HFFc6 (cell line): ENCODE measurements at regions not wholly inside any gene's neighbourhood (a gene's known extent, or its start where the extent isn't known, plus 50 kb on each side); places are given as distances from the start of the nearest gene placed in this dataset.
A peak's percentile ranks its signal among the peaks of the same experiment; 100 is the strongest.

ENCODE experiments used
- DNase-seq: peaks from one replicate; pipeline ENCODE4 v3.0.0-alpha.2; 2018
- H3K27ac Mint-ChIP-seq: 2 replicates; pipeline ENCODE4 v1.8.0; 2020; ENCODE audit warnings: mild to moderate bottlenecking, mixed read lengths
- H3K27me3 Mint-ChIP-seq: 2 replicates; pipeline ENCODE4 v1.8.0; 2021; ENCODE audit warnings: mild to moderate bottlenecking, moderate library complexity, mixed read lengths; ENCODE audit not compliant: insufficient read depth
- H3K36me3 Mint-ChIP-seq: 2 replicates; pipeline ENCODE4 v1.8.0; 2021; ENCODE audit warnings: low read depth, mixed read lengths
- H3K4me1 Mint-ChIP-seq: 2 replicates; pipeline ENCODE4 v1.8.0; 2020; ENCODE audit warnings: low read depth, mixed read lengths
- H3K4me3 Mint-ChIP-seq: 2 replicates; pipeline ENCODE4 v1.8.0; 2020; ENCODE audit warnings: mild to moderate bottlenecking, moderate library complexity, mixed read lengths
- H3K9me3 Mint-ChIP-seq: 2 replicates; pipeline ENCODE4 v1.8.0; 2020; ENCODE audit warnings: mild to moderate bottlenecking, mixed read lengths
- TF ChIP-seq, protein P1 (sequence below): fragments of 200-600 bp; sonication (generic); IDR thresholded peaks from 2 replicates; pipeline ENCODE4 v1.5.0; 2021; ENCODE audit warnings: antibody characterized with exemption, mild to moderate bottlenecking

DNA sequence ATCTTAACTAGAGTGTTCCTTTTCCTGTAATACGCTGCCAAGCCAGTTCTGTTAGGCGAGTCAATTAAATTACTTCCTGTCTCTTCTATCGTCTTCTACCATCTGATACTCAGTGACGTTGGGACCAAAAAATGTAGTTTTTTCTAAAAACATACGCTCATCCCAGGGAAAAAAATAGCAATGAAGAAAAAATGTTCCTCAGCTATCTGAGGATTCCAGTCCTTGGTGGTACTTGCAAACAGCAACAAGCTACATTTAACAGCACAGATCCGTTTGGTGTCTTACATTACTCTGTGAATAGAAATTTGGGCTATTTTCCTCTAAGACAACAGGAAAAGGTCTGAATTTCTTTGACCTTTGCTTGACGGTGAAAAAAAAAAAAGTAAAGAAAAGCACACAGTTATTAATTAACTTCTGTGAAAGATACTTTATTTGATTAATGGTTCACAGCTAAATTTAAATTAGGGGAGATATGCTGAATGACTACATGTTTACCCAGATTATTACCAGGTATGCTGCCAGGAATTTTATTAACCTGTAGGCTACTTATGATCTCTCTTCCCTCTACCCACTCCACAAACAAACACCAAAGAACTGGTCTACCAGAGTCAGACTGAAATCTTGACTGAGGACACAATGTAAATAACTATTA lies 254.4 kb upstream of the ZPLD1 start:
- H3K4me3 Mint-ChIP-seq = no peak overlapping the region
- no peaks in the 10 kb centered on the region for H3K36me3 Mint-ChIP-seq
- peaks cover 14% of the 10 kb centered on the region for H3K4me1 Mint-ChIP-seq
- TF ChIP-seq, protein P1, sequence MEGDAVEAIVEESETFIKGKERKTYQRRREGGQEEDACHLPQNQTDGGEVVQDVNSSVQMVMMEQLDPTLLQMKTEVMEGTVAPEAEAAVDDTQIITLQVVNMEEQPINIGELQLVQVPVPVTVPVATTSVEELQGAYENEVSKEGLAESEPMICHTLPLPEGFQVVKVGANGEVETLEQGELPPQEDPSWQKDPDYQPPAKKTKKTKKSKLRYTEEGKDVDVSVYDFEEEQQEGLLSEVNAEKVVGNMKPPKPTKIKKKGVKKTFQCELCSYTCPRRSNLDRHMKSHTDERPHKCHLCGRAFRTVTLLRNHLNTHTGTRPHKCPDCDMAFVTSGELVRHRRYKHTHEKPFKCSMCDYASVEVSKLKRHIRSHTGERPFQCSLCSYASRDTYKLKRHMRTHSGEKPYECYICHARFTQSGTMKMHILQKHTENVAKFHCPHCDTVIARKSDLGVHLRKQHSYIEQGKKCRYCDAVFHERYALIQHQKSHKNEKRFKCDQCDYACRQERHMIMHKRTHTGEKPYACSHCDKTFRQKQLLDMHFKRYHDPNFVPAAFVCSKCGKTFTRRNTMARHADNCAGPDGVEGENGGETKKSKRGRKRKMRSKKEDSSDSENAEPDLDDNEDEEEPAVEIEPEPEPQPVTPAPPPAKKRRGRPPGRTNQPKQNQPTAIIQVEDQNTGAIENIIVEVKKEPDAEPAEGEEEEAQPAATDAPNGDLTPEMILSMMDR = no peak
- H3K9me3 Mint-ChIP-seq = no peaks in the 10 kb centered on the region
- DNase-seq = peak; percentile 95
- H3K27me3 Mint-ChIP-seq = no peaks in the 10 kb centered on the region; the same call in none of the 2 replicates
- no peak overlapping the region for H3K27ac Mint-ChIP-seq

DNA sequence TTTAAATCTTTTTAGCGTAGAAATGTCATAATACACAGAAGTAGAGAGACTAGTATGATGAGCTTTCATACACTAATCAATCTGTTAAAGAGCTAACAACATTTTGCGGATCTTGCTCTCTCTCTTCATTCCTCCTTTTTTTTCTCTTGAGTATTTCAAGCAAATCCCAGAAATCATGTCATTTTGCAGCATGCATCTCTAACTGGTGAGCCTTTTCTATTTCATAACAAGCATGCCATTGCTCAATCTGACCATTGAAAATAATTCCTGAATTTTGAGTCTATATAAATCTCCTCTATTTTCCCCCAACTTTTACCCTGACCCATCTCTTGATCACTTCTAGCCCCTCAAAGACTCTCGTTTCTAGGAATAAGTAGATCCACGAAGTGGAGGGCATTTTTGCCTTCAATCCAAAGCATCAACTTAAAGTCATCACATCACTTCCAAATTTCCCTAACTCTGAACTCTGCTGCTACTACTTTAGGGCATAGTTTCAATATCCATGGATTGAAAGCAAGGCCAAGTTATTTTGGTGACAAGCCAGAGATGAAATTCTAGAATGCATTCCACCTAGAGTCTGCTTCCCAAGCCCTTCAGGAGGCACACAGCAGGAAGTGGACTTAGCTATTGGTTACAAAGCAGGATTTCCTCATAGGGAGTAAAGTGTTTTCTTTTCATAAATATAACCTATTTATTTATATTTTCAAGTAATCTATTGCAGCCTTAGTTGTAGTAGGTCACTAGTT lies 253.5 kb upstream of the ZPLD1 start:
- DNase-seq = peak; percentile 66
- H3K36me3 Mint-ChIP-seq = no peaks in the 10 kb centered on the region
- no peaks in the 10 kb centered on the region; the same call in 1 of the 2 replicates for H3K27me3 Mint-ChIP-seq
- H3K9me3 Mint-ChIP-seq = no peaks in the 10 kb centered on the region
- H3K27ac Mint-ChIP-seq = no peak overlapping the region
- TF ChIP-seq, protein P1 = no peak
- no peak overlapping the region for H3K4me3 Mint-ChIP-seq
- peaks cover 6% of the 10 kb centered on the region for H3K4me1 Mint-ChIP-seq

DNA sequence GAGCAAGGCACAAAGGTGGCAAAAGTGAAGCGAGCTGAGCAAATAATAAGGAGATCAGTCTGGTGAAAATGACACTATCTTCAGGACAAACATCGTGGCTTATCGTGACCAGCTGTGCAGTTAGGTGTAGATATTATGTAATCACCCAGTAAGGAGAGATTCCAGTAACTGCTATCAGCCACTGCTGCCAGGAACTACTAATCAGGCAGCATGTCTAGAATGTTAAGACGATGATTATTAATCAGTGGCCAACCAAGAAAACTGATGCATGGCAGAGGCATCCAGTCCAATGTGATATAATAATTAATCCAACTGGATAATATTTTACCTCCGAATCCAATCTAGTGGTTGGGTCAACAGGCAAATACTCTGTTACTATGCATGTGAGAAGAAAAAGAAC lies 252.7 kb upstream of the ZPLD1 start:
- TF ChIP-seq, protein P1 = no peak
- DNase-seq = peak; percentile 60
- H3K27ac Mint-ChIP-seq = no peak overlapping the region
- no peaks in the 10 kb centered on the region; the same call in 1 of the 2 replicates for H3K27me3 Mint-ChIP-seq
- H3K36me3 Mint-ChIP-seq = no peaks in the 10 kb centered on the region
- H3K4me3 Mint-ChIP-seq = no peak overlapping the region
- peaks cover 3% of the 10 kb centered on the region for H3K4me1 Mint-ChIP-seq
- no peaks in the 10 kb centered on the region for H3K9me3 Mint-ChIP-seq

DNA sequence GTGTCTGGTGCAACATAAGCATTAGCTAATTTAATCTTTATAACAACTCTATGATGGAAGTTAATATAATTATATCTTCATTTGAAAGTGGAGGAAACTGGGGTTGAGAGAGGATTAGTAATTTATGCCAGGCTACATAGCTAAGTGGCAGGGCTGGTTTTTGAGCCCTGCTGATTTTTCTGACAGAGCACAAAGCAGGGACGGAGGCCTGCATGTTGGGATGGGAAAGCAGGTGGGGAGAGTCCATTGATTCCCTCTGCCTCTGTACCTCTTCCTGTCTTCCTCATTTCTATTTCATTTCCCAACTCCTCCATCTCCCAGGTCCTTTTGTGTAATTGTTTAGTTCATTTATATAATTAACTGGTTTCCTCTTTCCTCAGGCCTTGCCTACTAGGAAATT lies 251.6 kb upstream of the ZPLD1 start:
- no peak overlapping the region for H3K4me3 Mint-ChIP-seq
- DNase-seq = no peak
- no peak overlapping the region for H3K27ac Mint-ChIP-seq
- H3K27me3 Mint-ChIP-seq = no peaks in the 10 kb centered on the region; the same call in 1 of the 2 replicates
- no peaks in the 10 kb centered on the region for H3K9me3 Mint-ChIP-seq
- H3K36me3 Mint-ChIP-seq = no peaks in the 10 kb centered on the region
- TF ChIP-seq, protein P1 = no peak
- H3K4me1 Mint-ChIP-seq = peaks cover 10% of the 10 kb centered on the region

- no peak overlapping the region for H3K4me3 Mint-ChIP-seq
- no peaks in the 10 kb centered on the region for H3K9me3 Mint-ChIP-seq
- no peak for DNase-seq
- no peaks in the 10 kb centered on the region for H3K36me3 Mint-ChIP-seq
- H3K27me3 Mint-ChIP-seq = no peaks in the 10 kb centered on the region; the same call in 1 of the 2 replicates
- TF ChIP-seq, protein P1 = no peak
- no peak overlapping the region for H3K27ac Mint-ChIP-seq
- peaks cover 10% of the 10 kb centered on the region for H3K4me1 Mint-ChIP-seq
These were observed 251.2 kb upstream of the ZPLD1 start for GRCh38 chr3:102183623-102184022.
